NCI-H2029 treated with DMSO at 0.1 percent for 48 hours (cell line): ENCODE measurements at regions not wholly inside any gene's neighbourhood (a gene's known extent, or its start where the extent isn't known, plus 50 kb on each side); places are given as distances from the start of the nearest gene placed in this dataset.
"Not testable (repeated sequence)": the region's sequence is repeated elsewhere in the genome, so short reads cannot be mapped to it uniquely, and the experiment has no call there.

Experiments used
- DNase-seq: peaks from one replicate; lab custom pipeline; 2025; lab: John Stamatoyannopoulos, UW

- DNase-seq = no peak
Measured at GRCh38 chr10:90180886-90181691, 479.7 kb downstream of the KIF20B start.

DNA sequence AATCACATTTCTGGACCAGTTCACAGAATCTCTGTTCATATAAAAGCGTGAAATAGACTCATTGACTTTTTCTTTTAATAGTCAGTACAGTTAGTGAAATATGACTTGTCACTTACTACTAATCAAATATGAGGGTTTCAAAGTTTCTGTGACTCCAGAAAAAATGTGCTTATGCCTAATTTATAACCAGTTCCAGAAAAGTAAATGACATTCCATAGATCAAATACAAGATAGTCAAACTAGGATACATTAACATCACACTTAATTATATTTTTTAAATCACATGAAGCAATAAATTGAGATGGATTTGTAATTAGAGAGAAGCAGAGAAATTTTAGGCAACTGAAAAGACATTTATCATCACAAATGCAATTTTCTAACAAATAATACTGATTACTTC lies 491.4 kb downstream of the KIF20B start:
- DNase-seq = no peak

DNA sequence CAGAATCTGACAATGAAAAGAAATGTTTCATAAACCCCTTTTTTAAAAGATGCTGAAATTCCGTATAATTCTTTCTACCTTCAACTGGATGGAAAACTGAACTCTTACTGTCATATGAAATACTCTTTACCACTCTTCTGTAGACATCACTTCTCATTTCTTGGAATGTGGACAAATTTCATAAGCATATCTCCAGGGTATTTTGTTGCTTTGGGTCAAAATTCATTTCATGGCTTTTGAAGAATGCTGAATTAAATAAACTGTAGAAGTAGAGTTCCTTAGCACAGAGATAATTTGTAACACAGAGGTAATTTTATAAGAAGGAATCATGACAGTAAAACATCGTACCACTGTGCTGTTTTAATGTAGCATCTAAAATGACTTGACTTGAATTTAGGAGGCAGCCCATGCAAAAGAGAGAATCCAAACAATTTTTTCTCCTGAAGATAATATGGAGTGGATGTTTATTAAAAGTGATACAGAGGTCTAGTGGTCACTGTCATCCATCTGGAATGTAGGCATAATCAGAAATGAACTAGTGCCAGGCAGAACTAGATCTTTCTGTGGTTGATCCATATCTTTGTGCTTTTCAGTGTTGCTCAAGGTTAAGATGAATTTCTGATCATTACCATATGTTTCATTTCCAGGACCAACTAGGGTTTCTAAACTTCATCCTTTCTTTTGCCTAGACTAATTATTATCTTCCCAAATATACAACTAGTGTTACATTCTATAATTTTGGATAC lies 492.0 kb downstream of the KIF20B start:
- DNase-seq = no peak

GRCh38 chr10:90195288-90195840 lies 494.0 kb downstream of the KIF20B start:
- DNase-seq = no peak

DNA sequence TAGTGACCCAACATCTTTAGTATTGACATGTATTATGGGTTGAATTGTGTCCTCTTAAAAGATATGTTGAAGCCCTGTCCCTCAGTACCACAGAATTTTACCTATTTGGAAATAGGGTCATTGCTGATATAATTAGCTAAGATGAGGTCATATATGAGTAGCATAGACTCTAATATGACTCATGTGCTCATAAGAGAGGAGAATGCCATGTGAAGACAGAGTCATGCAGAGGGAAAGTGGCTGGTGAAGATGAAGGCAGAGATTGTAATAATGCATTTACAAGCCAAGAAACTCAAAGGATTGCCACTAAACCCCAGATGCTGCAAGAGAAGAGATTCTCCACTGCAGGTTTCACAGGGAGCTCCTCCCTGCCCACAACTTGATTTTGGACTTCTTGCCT lies 496.4 kb downstream of the KIF20B start:
- DNase-seq = no peak

DNA sequence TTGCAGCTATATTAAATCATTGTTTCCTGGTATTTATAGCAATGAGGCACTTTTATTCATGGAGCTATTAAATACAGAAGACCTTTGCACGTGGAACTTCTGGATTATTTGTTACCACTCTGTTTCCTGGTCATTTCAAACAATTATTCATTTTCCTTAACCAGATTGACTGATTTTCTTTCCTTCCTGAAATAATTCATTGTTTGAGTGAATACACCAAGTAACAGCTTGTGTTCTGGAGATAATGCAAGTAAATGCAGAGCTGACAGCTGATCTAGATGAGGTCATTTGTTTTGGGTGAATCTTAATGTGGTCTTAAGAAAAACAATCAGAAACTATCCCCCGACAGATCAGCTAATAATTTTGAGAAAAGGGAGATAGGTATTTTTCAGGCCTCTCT lies 497.7 kb downstream of the KIF20B start:
- no peak for DNase-seq

- no peak for DNase-seq
Measured at GRCh38 chr10:90199513-90199912, 498.1 kb downstream of the KIF20B start.

DNA sequence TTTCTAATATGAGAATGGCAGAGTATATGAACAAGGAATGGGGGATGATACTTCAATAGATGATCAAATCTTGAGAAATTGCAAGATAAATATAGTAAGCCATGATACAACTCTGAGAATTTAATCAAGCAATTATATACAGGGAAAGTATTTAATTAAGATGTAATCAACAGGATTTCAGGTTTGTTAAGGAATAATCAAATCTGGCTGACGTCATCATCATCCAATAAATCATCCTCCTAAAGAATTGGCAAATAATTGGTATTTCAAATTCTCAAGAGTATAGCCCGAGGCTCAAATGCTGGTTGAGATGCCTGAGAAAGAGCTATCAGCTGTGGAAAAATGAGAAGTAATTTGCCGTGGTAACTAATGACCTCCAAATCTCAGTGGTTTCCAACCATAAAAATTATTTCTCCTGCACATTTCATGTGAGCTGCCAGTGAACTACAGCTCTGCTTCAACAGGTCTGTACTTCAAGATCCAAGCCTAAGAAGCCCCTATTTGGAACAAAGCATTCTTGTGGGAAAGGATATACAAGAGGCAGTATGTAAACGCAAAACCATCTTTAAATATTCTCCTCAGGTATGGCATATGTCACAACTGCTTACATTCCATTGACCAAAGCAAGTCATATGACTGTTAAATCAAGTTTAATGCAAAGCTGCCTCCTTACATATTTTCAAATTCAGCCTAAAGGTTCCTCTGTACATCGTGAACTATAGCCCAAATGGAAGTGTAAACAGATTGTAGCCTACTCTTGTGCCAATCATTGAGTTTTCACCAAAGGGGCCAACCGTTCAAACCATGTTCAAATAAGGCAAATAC lies 503.0 kb downstream of the KIF20B start:
- no peak for DNase-seq

GRCh38 chr10:90204956-90205314 lies 503.5 kb downstream of the KIF20B start:
- DNase-seq = no peak

DNA sequence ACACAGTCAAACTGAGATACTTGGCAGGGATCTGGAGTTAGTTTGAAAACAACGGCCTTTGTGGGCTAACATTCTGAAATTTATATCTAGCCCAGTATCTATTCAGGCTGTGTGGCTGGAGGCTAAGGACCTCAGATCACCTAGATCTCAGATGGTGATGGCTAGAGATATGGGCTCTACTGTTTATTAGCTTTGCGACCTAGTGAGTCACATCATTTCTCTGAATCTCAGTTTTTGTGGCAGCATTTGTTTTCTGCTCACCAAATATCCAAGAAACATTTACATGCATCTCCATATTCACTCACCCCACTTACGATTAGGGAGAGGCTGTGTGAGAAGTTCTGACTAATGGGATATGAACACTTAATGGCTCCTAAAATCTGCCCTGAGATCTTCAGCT lies 503.9 kb downstream of the KIF20B start:
- DNase-seq = no peak

GRCh38 chr10:90213346-90213745 lies 512.0 kb downstream of the KIF20B start:
- DNase-seq = no peak

DNA sequence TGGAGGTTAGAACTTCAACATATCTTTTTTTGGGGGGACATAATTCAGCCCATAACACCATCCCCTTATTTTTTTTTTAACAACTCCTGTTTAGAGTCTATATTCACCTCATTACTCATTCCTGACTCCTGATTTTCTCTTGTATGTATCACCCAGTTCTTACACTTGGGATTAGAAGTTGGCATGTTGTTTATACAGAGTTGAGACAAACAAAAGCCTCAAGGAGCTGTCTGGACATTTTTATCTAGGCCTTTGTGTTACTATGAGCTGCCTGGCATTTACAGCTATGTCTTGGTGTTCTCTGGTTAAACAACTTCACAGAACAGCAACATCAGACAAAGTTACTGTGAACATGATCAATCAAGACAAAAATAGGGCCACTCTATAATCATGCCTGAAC lies 517.5 kb downstream of the KIF20B start:
- no peak for DNase-seq

DNA sequence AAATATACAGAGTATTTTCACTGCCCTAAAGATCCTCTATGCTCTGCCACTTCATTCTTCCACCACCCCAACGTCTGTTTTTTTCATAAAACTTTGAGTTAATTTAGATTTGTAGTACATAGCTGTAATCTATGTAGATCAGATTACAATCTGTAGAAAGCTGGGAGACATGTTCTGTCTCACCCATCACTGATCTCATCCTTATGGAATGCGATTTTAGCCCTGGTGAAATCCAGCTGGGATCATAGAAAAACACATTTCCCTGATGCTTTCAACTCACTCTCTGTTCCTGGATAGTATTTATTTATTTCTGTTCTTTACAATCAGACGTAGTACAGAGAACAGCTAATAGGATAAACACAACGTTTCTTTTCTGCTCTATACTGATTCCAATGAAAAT lies 521.0 kb downstream of the KIF20B start:
- no peak for DNase-seq

DNA sequence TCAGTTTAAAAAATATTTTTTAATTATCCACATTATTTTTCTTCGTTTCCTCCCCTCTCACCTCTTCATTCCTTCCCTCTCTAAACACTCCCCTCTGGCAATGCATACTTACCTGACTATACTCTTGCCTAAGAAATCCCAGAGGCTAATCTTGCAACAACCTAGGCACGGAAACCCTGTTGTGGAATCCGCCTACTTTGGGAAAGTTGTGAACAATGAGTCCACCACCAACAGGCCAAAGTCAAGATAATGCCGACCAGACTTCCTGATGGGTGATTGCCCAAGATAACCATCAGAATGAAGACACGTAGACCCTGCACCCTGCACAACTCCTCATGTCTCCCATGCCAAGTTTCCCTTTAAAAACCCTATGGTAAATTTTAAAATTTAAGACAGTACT lies 521.5 kb downstream of the KIF20B start:
- DNase-seq = no peak

DNA sequence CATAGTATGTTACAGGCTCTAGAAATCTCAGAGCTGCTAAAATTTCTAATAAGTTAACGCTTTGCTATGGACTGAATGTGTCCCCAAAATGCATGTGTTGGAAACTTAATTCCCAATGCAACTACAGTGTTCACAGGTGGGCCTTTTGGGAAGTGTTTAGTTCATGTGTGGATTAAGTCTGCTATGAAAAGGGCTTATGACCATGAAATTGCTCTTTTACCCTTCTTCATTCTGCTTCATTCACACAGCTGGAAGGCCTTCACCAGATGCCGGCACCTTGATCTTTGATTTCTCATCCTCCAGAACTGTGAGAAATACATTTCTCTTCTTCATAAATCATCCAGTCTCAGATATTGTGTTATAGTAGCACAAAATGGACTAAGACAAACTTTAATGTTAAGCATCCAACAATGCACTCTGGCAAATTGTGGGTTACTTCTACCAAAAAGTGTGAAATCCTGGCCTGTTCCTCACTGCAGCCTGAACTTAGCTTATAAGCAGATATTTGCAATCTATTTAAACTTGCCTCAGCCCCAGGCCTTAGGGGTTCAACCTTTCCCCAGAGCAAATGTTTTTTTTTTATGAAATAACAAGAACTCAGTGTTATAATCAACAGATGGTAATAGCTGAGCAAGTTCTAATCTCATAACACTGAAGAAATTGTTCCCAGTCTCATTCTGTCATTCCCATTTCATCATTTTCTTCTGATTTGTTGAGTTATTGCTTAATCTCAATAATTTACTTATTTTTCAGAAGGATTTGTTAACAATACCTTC lies 523.6 kb downstream of the KIF20B start:
- no peak for DNase-seq

GRCh38 chr10:90226517-90226916 lies 525.1 kb downstream of the KIF20B start:
- no peak for DNase-seq

- DNase-seq = no peak
Measured at GRCh38 chr10:90227217-90227656, 525.8 kb downstream of the KIF20B start.

DNA sequence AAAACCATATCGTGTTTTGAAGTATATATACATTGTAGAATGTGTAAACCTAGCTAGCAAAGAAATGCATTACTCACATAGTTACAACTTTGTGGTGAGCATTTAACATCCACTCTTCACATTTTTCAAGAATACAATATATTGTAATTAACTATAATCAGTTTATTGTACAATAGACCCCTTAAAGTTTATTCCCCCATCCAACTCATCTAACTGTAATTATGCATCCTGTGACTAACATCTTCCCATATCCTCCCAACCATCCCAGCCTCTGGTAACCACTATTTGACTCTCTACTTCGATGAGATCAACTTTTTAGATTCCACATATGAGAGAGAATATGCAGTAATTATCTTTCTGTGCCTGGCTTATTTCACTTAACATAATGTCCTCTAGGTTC lies 526.4 kb downstream of the KIF20B start:
- no peak for DNase-seq

DNA sequence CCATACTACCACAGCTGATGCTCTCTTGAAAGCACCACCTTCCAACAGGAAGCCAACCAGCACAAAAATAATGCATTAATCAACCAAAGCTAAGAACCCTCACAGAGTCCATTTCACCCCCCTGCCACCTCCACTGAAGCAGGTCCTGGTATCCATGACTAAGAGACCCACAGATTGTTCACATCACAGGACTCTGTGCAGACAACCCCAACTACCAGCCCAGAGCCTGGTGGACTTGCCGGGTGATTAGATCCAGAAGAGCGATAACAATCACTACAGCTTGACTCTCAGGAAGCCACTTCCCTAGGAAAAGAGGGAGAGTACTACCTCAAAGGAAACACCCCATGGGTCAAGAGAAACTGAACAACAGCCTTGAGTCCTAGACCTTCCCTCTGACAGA lies 528.1 kb downstream of the KIF20B start:
- no peak for DNase-seq

DNA sequence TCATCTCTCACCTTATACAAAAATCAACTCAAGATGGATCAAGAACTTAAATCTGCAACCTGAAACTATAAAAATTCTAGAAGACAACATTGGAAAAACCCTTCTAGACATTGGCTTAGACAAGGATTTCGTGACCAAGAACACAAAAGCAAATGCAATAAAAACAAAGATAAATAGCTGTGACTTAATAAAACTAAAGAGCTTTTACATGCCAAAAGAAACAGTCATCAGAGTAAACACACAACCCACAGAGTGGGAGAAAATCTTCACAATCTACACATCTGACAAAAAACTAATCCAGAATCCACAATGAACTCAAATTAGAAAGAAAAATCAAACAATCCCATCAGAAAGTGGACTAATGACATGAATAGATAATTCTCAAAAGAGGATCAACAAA lies 532.4 kb downstream of the KIF20B start:
- DNase-seq = not testable (repeated sequence)

DNA sequence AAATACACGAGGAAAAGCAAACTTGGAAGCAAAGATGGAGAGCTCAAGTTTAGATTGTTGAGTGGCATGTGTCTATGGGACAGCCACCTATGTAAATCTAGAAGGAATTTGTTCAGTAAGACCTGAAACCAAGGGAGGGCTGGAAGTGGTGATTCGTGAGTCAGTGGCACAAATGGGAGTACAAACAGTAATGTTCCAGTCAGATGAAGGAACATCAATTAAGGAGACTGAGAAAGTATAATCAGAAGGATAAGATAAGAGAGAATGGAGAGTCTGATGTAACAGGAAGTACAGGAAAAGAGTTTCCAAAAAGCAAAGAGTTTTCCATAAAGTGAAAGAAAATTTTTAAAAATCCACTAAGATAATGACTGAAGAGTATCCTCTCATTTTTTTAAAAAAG lies 544.2 kb downstream of the KIF20B start:
- no peak for DNase-seq

DNA sequence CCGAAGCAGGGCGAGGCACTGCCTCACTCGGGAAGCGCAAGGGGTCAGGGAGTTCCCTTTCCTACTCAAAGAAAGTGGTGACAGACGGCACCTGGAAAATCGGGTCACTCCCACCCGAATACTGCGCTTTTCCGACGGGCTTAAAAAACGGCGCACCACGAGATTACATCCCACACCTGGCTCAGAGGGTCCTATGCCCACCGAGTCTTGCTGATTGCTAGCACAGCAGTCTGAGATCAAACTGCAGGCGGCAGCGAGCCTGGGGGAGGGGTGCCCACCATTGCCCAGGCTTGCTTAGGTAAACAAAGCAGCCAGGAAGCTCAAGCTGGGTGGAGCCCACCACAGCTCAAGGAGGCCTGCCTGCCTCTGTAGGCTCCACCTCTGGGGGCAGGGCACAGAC lies 549.4 kb downstream of the KIF20B start:
- not testable (repeated sequence) for DNase-seq
